ENCODE measurements at regions not wholly inside any gene's neighbourhood (a gene's known extent, or its start where the extent isn't known, plus 50 kb on each side); places are given as distances from the start of the nearest gene placed in this dataset.

- TF ChIP-seq KAT7 (CRISPR knock-in tag; IDR thresholded peaks at IDR 0.05; ENCODE audit: borderline replicate concordance) (no peak), RFX5 (IDR thresholded peaks at IDR 0.05; ENCODE audit: low read depth, low read length) (no peak)
Observed at GRCh38 chr6:135608031-135608430, 110.5 kb upstream of the AHI1 start.

All from HepG2 (cell line).